ENCODE measurements at regions not wholly inside any gene's neighbourhood (a gene's known extent, or its start where the extent isn't known, plus 50 kb on each side); places are given as distances from the start of the nearest gene placed in this dataset.

DNA sequence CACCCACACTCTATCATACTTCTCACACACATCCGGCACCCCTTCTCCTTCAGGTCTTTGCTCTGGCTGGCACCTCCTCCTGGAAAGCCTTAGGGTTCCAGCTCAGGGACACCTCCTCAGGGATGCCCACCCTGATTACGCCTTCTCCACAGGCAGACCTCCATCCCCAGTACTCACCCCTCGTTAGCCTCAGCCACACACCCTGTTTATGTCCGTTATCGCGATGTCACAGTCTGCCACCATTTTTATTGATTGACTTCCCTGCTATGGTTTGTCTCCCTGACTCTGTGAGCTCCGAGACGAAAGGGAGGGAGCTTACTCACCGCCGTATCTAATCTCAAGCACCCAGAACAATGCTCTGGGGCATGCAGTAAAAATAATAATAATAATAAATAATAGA lies 191.7 kb upstream of the LHX5 start:
- no peaks in the 10 kb centered on the region for H3K9me3 ChIP-seq (ENCODE audit: control insufficient read depth, low read depth, low read length)
- no peak overlapping the region for H3K4me2 ChIP-seq (ENCODE audit: insufficient read depth, insufficient read length, low read length)
- no peak overlapping the region for H2AK5ac ChIP-seq (ENCODE audit: insufficient read length, low read length)
- H3K79me2 ChIP-seq (ENCODE audit: insufficient read depth, low read length) = no peaks in the 10 kb centered on the region
- Mint-ChIP-seq H3K27ac (peak overlapping the region in 1 of 3 experiments; percentile 97; a peak in 2 of 7 replicates), H3K27me3 (ENCODE audit: low read depth) (peaks cover 7% of the 10 kb centered on the region), H3K4me3 (no peak overlapping the region), H3K36me3 (ENCODE audit: insufficient read depth in 1 of 3, low read depth in 3 of 3) (no peaks in the 10 kb centered on the region), H3K4me1 (peaks cover 38 to 49% of the 10 kb centered on the region in 2 experiments), H3K9me3 (no peaks in the 10 kb centered on the region; a peak in 2 of 5 replicates)
- H2BK20ac ChIP-seq (ENCODE audit: low read depth, low read length, poor library complexity, severe bottlenecking) = no peak overlapping the region
- H2BK120ac ChIP-seq (ENCODE audit: low read depth, low read length, poor library complexity, severe bottlenecking) = no peak overlapping the region
- H3K27me3 ChIP-seq (ENCODE audit: insufficient read depth, low read length) = no peaks in the 10 kb centered on the region
- no peak overlapping the region for H2BK15ac ChIP-seq (ENCODE audit: low read depth, low read length)
- 0 out of 2 replicates have a peak, but pooled peaks cover 2% of the 10 kb centered on the region for H3K4me1 ChIP-seq (ENCODE audit: insufficient read depth, low read length)
- DNase-seq = no peak
- no peak overlapping the region for H4K5ac ChIP-seq (ENCODE audit: insufficient read length, low read depth, low read length)
- H3K4ac ChIP-seq (ENCODE audit: low read depth, low read length) = no peak overlapping the region
- H4K8ac ChIP-seq (replicated peaks; ENCODE audit: insufficient read length, low read depth, low read length) = no peak overlapping the region
- H2AFZ ChIP-seq (ENCODE audit: low read length) = no peak overlapping the region
- no peak overlapping the region for H3K56ac ChIP-seq (ENCODE audit: insufficient read length, low read depth, low read length)
- no peak for TF ChIP-seq CTCF (conservative IDR thresholded peaks at IDR 0.05)
- no peaks in the 10 kb centered on the region for H3K23me2 ChIP-seq (ENCODE audit: insufficient read length, low read depth, low read length, poor library complexity, severe bottlenecking)
- H3K23ac ChIP-seq (ENCODE audit: insufficient read length, low read depth, low read length) = no peak overlapping the region
- H3T11ph ChIP-seq (ENCODE audit: low read length) = no peak overlapping the region
- H2BK12ac ChIP-seq (ENCODE audit: insufficient read length, low read depth, low read length) = no peak overlapping the region
- no peak overlapping the region for H3K14ac ChIP-seq (ENCODE audit: insufficient read depth, low read length)
- H3K9ac ChIP-seq (ENCODE audit: extremely low read depth, insufficient read length, low read length) = no peak overlapping the region
- no peak overlapping the region for H3K27ac ChIP-seq (ENCODE audit: insufficient read length, low read depth, low read length)
- no peak overlapping the region for H3K18ac ChIP-seq (ENCODE audit: insufficient read length, low read depth, low read length)
- no peaks in the 10 kb centered on the region for H3K79me1 ChIP-seq (ENCODE audit: insufficient read depth, low read depth, low read length, poor library complexity, severe bottlenecking)
- no peaks in the 10 kb centered on the region for H4K20me1 ChIP-seq (ENCODE audit: control insufficient read depth, insufficient read depth, insufficient read length)
- no CpG with 5 or more reads among the region's 10 CpGs for WGBS (ENCODE audit: extremely low coverage, insufficient read length, low lambda C conversion rate)
- H4K91ac ChIP-seq (ENCODE audit: insufficient read length, low read depth, low read length) = no peak overlapping the region
- H2BK5ac ChIP-seq (ENCODE audit: insufficient read length, low read length) = no peak overlapping the region

Measured in H9 (cell line).